IMR-90 (cell line): ENCODE measurements at regions not wholly inside any gene's neighbourhood (a gene's known extent, or its start where the extent isn't known, plus 50 kb on each side); places are given as distances from the start of the nearest gene placed in this dataset.

Source experiments
- CTCF ChIP-seq: conservative IDR thresholded peaks from 2 replicates; pipeline ENCODE4 v1.5.1; 2012; ENCODE audit warnings: mild to moderate bottlenecking, low read depth, low read length, improper control_type of control experiment
- RAD21 ChIP-seq: IDR thresholded peaks from 2 replicates; pipeline ENCODE4 v1.6.1; 2012; ENCODE audit warnings: low read length, improper control_type of control experiment

- TF ChIP-seq CTCF (no peak), RAD21 (no peak)
Observed at GRCh38 chr3:124410471-124410870, 319.8 kb upstream of the UMPS start.
